ENCODE measurements at regions not wholly inside any gene's neighbourhood (a gene's known extent, or its start where the extent isn't known, plus 50 kb on each side); places are given as distances from the start of the nearest gene placed in this dataset.

DNA sequence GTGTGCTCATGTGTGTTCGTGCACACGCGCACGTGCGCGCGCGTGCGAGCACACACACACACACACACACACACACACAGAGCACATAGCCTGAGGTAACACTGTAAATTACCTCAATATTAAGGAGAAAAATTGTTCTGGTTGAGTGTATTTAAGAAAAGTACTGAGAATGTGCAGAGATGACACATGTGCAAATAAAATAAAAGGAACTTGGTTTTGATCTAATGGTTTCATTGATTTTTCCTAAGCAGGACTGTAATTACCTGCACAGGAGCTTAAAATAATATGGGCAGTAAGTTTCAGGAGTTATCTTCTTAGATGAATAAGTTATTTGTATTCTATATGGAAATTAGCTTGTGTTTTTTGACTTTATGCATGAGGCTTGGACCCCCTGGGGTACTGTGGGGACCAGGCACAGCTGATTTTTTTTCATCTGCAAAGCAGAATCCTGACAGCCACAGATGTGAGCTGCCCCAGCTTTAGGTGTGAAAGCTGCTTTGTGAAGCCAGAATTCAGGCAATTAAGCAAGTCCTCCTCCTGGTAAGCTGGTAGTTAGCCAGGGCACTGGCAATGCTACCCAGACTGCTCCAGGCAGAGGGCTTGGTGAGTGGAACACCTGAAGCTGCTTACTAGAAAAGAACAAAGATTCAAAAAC lies 1040.6 kb upstream of the CITED2 start:
- H3K9me3 ChIP-seq (ENCODE audit: control insufficient read depth, insufficient read depth, low read length) = no peaks in the 10 kb centered on the region
- H3K27me3 ChIP-seq (ENCODE audit: control insufficient read depth, insufficient read depth, low read length) = no peaks in the 10 kb centered on the region
- WGBS (ENCODE audit: insufficient coverage, insufficient read length) = no CpG with 5 or more reads among the region's 9 CpGs
- DNase-seq (ENCODE audit: low read depth, low spot score) = no peak
- no peaks in the 10 kb centered on the region for H3K36me3 ChIP-seq (ENCODE audit: control insufficient read depth, insufficient read depth, low read length)
- no peak overlapping the region for H3K27ac ChIP-seq (ENCODE audit: low read length)
- no peak overlapping the region for H3K4me3 ChIP-seq (ENCODE audit: low read length)
- H3K4me1 ChIP-seq (ENCODE audit: control insufficient read depth, insufficient read depth, low read length) = 0 out of 2 replicates have a peak, but pooled peaks cover 1% of the 10 kb centered on the region

DNA sequence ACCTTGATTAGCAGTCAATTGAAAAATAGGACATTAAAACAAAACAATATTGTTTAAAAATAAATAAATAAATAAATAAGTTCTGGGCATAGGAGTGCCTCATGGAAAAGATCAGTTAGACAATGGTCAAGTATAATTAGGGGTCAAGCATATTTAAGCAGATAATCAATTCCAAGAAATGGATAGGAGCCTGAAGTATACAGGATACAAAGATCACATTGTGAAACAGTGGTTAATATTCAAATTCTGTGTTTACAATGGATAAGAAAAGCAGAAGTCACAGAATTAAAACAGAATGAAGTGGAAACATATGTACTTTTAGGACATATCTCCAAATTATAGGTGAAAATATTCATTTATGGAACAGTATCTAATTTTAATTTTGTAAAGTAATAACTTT lies 1028.6 kb upstream of the CITED2 start:
- no peaks in the 10 kb centered on the region for H3K27me3 ChIP-seq (ENCODE audit: control insufficient read depth, insufficient read depth, low read length)
- H3K36me3 ChIP-seq (ENCODE audit: control insufficient read depth, insufficient read depth, low read length) = no peaks in the 10 kb centered on the region
- no peaks in the 10 kb centered on the region for H3K4me1 ChIP-seq (ENCODE audit: control insufficient read depth, insufficient read depth, low read length)
- no peaks in the 10 kb centered on the region for H3K9me3 ChIP-seq (ENCODE audit: control insufficient read depth, insufficient read depth, low read length)
- no peak overlapping the region for H3K27ac ChIP-seq (ENCODE audit: low read length)
- H3K4me3 ChIP-seq (ENCODE audit: low read length) = no peak overlapping the region
- DNase-seq (ENCODE audit: low read depth, low spot score) = no peak

DNA sequence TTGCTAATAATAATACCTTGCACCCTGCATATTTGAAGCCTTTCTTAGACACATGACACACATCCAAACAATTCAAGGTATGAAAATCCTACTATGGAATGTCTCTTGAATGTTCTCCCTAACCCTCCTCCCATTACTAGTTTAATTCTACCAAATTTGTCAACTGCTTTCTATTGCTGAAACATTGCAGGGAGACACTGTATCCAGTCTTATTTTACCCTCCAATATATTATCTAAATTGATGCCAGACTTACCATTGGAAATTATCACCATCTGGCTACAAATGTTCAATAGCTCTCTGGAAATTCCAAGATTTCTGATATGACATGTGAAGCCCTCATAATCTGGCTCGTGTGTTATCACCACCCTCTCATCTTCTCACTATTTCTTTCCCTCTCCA lies 1027.3 kb upstream of the CITED2 start:
- DNase-seq (ENCODE audit: low read depth, low spot score) = no peak
- Histone ChIP-seq H3K27me3 (ENCODE audit: control insufficient read depth, insufficient read depth, low read length) (no peaks in the 10 kb centered on the region), H3K36me3 (ENCODE audit: control insufficient read depth, insufficient read depth, low read length) (no peaks in the 10 kb centered on the region), H3K4me1 (ENCODE audit: control insufficient read depth, insufficient read depth, low read length) (no peaks in the 10 kb centered on the region), H3K27ac (ENCODE audit: low read length) (no peak overlapping the region), H3K4me3 (ENCODE audit: low read length) (no peak overlapping the region), H3K9me3 (ENCODE audit: control insufficient read depth, insufficient read depth, low read length) (no peaks in the 10 kb centered on the region)
- WGBS (ENCODE audit: insufficient coverage, insufficient read length) = no CpG with 5 or more reads among the region's 1 CpG

DNA sequence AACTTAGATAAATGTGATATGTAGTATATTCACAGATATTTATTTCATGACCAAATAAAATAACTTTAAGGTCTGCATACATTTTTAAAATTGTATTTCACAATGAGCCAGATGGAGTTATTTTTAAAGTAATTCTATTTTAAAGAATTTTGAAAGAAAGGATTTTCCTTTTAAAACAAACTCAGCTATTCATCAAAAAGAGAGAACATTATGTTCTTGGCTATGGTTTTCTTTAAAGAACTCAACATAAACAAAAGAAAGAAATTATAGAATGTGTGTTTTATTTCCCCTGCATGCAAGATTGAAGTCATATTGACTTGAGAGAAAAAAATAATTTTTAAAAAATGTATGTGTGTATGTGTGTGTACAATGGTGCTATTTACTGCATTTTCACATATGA lies 1023.6 kb upstream of the CITED2 start:
- Histone ChIP-seq H3K36me3 (ENCODE audit: control insufficient read depth, insufficient read depth, low read length) (no peaks in the 10 kb centered on the region), H3K27me3 (ENCODE audit: control insufficient read depth, insufficient read depth, low read length) (no peaks in the 10 kb centered on the region), H3K9me3 (ENCODE audit: control insufficient read depth, insufficient read depth, low read length) (no peaks in the 10 kb centered on the region), H3K4me3 (ENCODE audit: low read length) (no peak overlapping the region), H3K4me1 (ENCODE audit: control insufficient read depth, insufficient read depth, low read length) (no peaks in the 10 kb centered on the region), H3K27ac (ENCODE audit: low read length) (no peak overlapping the region)
- DNase-seq (ENCODE audit: low read depth, low spot score) = no peak

DNA sequence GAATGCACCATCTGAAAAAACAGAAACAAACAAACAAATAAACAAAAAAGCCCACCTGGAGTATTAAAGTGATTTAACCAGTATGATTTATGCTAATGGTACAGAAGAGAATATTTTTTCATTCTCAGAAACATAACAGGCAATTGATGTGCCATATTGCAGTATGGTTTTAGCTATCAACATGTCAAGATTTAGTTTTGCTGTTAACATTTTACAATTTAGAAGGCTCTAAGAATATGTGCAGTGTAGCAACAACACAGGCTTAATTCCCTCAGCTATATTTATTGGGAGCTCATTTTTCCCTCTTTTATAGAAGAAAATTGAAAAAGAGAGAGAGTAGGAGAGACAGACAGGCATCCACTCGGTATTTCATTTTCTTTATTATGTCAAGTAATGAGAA lies 1022.7 kb upstream of the CITED2 start:
- H3K36me3 ChIP-seq (ENCODE audit: control insufficient read depth, insufficient read depth, low read length) = no peaks in the 10 kb centered on the region
- H3K27ac ChIP-seq (ENCODE audit: low read length) = no peak overlapping the region
- no CpG with 5 or more reads among the region's 1 CpG for WGBS (ENCODE audit: insufficient coverage, insufficient read length)
- no peaks in the 10 kb centered on the region for H3K27me3 ChIP-seq (ENCODE audit: control insufficient read depth, insufficient read depth, low read length)
- no peak for DNase-seq (ENCODE audit: low read depth, low spot score)
- H3K4me1 ChIP-seq (ENCODE audit: control insufficient read depth, insufficient read depth, low read length) = no peaks in the 10 kb centered on the region
- no peaks in the 10 kb centered on the region for H3K9me3 ChIP-seq (ENCODE audit: control insufficient read depth, insufficient read depth, low read length)
- H3K4me3 ChIP-seq (ENCODE audit: low read length) = no peak overlapping the region

DNA sequence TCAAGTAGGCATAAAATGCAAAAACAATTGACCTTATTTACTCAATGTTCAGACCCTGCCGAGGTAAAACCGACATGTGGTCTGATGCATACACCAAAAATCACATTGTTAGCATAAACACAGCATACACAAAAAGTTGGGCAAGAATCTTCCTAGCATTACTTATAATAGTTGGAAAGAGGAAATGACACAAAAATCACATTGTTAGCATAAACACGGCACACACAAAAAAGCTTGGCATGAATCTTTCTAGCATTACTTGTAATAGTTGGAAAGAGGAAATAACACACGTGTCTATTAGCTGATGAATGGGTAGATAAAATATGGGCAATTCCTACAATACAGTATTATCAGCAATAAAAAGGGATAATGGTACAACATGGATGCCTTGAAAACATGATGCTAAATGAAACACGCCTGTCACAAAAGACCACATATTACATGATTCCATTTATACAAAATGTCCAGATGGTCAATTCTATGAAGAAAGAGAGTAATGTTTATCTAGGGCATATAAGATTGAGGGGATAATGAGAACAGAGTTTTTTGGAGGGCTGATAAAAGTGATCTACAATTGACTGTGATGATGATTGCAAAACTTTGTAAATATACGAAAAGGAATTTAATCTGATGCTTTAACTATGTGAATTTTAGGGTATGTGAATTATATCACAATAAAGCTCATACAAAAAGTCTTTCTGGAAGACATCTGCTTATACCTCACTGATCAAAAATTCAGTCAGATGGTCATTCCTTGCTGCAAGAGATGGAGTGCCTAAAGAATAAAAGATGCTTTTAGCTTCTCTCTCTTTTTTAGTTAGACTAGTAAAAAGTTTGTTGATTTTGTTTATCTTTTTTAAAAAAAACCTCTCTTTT lies 1019.5 kb upstream of the CITED2 start:
- Histone ChIP-seq H3K36me3 (ENCODE audit: control insufficient read depth, insufficient read depth, low read length) (no peaks in the 10 kb centered on the region), H3K27me3 (ENCODE audit: control insufficient read depth, insufficient read depth, low read length) (no peaks in the 10 kb centered on the region), H3K27ac (ENCODE audit: low read length) (no peak overlapping the region), H3K4me1 (ENCODE audit: control insufficient read depth, insufficient read depth, low read length) (no peaks in the 10 kb centered on the region), H3K4me3 (ENCODE audit: low read length) (no peak overlapping the region), H3K9me3 (ENCODE audit: control insufficient read depth, insufficient read depth, low read length) (no peaks in the 10 kb centered on the region)
- no peak for DNase-seq (ENCODE audit: low read depth, low spot score)
- WGBS (ENCODE audit: insufficient coverage, insufficient read length) = no CpG with 5 or more reads among the region's 6 CpGs

DNA sequence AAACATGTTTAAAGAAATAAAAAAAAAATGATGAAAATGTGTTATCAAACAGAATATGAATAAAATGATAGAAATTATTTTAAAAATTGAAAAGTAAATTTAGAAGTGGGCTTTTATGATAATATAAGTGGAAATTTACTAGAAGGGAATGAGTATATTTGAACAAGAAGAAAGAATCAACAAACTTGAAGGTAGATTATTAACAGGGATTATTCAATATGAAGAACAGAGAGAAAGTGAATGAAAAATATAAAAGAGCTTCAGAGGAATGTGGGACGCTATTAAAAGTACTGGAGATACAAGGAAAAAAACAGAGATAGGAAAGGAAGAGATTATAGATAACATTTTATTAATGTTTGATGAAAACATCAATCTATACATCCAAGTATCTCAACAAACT lies 1014.4 kb upstream of the CITED2 start:
- no peaks in the 10 kb centered on the region for H3K36me3 ChIP-seq (ENCODE audit: control insufficient read depth, insufficient read depth, low read length)
- no peak overlapping the region for H3K27ac ChIP-seq (ENCODE audit: low read length)
- no peaks in the 10 kb centered on the region for H3K27me3 ChIP-seq (ENCODE audit: control insufficient read depth, insufficient read depth, low read length)
- WGBS (ENCODE audit: insufficient coverage, insufficient read length) = no CpG with 5 or more reads among the region's 1 CpG
- no peak for DNase-seq (ENCODE audit: low read depth, low spot score)
- no peaks in the 10 kb centered on the region for H3K4me1 ChIP-seq (ENCODE audit: control insufficient read depth, insufficient read depth, low read length)
- no peak overlapping the region for H3K4me3 ChIP-seq (ENCODE audit: low read length)
- no peaks in the 10 kb centered on the region for H3K9me3 ChIP-seq (ENCODE audit: control insufficient read depth, insufficient read depth, low read length)

DNA sequence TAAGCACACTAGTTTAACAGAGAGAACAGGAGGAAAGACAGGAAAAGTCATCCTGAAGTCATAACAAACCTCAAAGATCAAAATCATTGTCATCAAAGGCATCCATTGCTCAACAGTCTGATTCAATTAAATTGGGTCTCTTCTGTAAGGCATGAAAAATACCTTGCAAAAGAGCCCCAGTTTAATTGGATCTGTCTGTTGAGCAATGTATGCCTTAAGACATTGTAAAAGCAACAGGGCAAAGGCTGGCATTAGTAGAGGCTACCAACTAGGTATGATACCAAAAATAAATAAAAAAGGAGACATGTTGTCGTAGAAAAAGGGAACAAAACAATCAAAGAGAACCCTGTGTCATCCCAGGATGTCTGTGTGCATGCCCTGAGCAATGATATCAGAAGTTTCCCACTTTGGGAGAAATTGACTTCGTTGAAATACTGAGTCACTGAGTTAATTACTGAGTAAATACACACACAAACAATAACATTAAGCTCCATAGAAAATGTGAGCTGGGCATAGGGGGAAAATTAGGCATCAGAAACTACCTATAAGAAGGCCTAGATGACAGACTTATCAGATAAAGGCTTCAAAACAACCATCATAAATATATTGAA lies 1013.8 kb upstream of the CITED2 start:
- Histone ChIP-seq H3K4me1 (ENCODE audit: control insufficient read depth, insufficient read depth, low read length) (no peaks in the 10 kb centered on the region), H3K36me3 (ENCODE audit: control insufficient read depth, insufficient read depth, low read length) (no peaks in the 10 kb centered on the region), H3K27ac (ENCODE audit: low read length) (no peak overlapping the region), H3K9me3 (ENCODE audit: control insufficient read depth, insufficient read depth, low read length) (no peaks in the 10 kb centered on the region), H3K27me3 (ENCODE audit: control insufficient read depth, insufficient read depth, low read length) (no peaks in the 10 kb centered on the region), H3K4me3 (ENCODE audit: low read length) (no peak overlapping the region)
- WGBS (ENCODE audit: insufficient coverage, insufficient read length) = no CpG with 5 or more reads among the region's 2 CpGs
- DNase-seq (ENCODE audit: low read depth, low spot score) = no peak

DNA sequence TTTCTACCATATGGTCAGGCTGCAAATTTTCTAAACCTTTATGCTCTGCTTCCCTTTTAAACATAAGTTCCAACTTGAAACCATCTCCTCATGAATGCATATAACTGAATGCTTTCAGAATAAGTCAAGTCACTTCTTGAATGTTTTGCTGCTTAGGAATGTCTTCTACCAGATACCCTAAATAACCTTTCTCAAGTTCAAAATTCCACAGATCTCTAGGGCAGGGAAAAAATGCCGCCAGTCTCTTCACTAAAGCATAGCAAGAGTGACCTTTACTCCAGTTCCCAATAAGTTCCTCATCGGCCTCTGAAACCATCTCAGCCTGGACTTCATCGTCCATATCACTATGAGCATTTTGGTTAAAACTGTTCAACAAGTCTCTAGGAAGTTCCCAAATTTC lies 1011.2 kb upstream of the CITED2 start:
- WGBS (ENCODE audit: insufficient coverage, insufficient read length) = no CpG with 5 or more reads among the region's 3 CpGs
- no peaks in the 10 kb centered on the region for H3K27me3 ChIP-seq (ENCODE audit: control insufficient read depth, insufficient read depth, low read length)
- DNase-seq (ENCODE audit: low read depth, low spot score) = no peak
- H3K27ac ChIP-seq (ENCODE audit: low read length) = no peak overlapping the region
- no peak overlapping the region for H3K4me3 ChIP-seq (ENCODE audit: low read length)
- no peaks in the 10 kb centered on the region for H3K9me3 ChIP-seq (ENCODE audit: control insufficient read depth, insufficient read depth, low read length)
- H3K36me3 ChIP-seq (ENCODE audit: control insufficient read depth, insufficient read depth, low read length) = no peaks in the 10 kb centered on the region
- no peaks in the 10 kb centered on the region for H3K4me1 ChIP-seq (ENCODE audit: control insufficient read depth, insufficient read depth, low read length)

DNA sequence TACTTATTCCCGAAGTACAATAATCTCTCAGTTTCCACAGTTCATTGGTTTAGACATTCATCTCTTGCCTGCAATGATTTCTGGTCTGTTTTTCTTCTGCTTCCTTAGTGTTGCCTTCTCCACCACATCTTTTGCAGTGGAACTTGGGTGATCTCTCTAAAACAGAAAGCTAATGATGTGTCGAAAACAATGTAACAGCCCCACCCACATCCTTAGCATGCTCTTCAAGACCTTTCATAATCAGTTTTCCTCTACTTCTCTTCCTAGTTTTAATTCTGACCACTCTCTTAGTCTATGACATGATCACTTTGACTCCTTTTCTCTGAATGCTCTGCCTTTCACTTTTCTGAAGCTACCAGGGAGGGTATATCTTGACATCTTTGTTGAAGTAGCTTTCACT lies 1007.9 kb upstream of the CITED2 start:
- DNase-seq (ENCODE audit: low read depth, low spot score) = no peak
- WGBS (ENCODE audit: insufficient coverage, insufficient read length) = no CpG with 5 or more reads among the region's 2 CpGs
- Histone ChIP-seq H3K36me3 (ENCODE audit: control insufficient read depth, insufficient read depth, low read length) (no peaks in the 10 kb centered on the region), H3K4me1 (ENCODE audit: control insufficient read depth, insufficient read depth, low read length) (no peaks in the 10 kb centered on the region), H3K9me3 (ENCODE audit: control insufficient read depth, insufficient read depth, low read length) (no peaks in the 10 kb centered on the region), H3K4me3 (ENCODE audit: low read length) (no peak overlapping the region), H3K27me3 (ENCODE audit: control insufficient read depth, insufficient read depth, low read length) (no peaks in the 10 kb centered on the region), H3K27ac (ENCODE audit: low read length) (no peak overlapping the region)

Data from iPS DF 6.9 (cell line).